ENCODE measurements at regions not wholly inside any gene's neighbourhood (a gene's known extent, or its start where the extent isn't known, plus 50 kb on each side); places are given as distances from the start of the nearest gene placed in this dataset.

DNA sequence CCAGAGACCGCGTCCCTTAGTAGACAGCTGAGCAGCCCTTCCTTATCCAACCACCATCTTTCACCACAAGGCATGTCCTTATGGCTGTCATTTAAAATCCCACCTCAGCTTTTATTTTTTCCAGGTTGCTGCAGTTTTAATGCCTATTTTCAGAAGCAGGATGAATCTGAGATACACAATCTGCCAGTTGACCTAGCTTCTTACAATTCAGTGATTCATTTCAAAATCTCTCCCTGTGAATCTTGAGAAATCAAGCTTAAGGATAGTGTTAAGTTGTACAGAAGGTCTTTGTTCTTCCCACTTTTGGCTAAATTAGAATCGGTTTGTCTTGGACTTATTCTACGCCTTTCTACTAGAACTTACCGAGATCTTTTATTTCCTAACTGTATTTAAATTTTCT is 522.3 kb upstream of the CFAP20DC start:
- no peak for TF ChIP-seq EP300 (IDR thresholded peaks at IDR 0.05)
- TF ChIP-seq, protein P1, sequence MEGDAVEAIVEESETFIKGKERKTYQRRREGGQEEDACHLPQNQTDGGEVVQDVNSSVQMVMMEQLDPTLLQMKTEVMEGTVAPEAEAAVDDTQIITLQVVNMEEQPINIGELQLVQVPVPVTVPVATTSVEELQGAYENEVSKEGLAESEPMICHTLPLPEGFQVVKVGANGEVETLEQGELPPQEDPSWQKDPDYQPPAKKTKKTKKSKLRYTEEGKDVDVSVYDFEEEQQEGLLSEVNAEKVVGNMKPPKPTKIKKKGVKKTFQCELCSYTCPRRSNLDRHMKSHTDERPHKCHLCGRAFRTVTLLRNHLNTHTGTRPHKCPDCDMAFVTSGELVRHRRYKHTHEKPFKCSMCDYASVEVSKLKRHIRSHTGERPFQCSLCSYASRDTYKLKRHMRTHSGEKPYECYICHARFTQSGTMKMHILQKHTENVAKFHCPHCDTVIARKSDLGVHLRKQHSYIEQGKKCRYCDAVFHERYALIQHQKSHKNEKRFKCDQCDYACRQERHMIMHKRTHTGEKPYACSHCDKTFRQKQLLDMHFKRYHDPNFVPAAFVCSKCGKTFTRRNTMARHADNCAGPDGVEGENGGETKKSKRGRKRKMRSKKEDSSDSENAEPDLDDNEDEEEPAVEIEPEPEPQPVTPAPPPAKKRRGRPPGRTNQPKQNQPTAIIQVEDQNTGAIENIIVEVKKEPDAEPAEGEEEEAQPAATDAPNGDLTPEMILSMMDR (IDR thresholded peaks at IDR 0.05): no peak
- no peak for TF ChIP-seq POLR2A (IDR thresholded peaks at IDR 0.05)
- no peak for TF ChIP-seq POLR2AphosphoS5 (IDR thresholded peaks at IDR 0.05)

DNA sequence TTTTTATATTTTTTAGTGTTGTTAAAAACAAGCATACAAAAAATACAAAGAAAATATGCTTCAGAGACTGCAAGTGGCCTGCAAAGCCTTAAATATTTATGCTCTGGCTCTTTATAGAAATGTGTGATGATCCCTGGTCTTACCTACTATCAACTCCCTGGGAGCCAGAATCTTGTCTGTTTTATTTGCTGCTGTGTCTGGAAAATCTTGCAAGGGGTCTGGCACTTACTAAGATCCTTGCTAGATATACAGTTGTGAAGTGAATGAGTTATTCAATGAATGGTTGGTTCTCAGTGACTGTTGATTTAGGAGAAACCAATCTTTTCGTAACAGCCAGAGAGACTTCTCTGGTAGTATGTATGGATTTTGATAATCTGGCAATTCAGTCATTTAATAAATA is 521.0 kb upstream of the CFAP20DC start:
- Histone ChIP-seq H3K27me3 (no peaks in the 10 kb centered on the region), H3K4me1 (peaks cover 0 to 25% (median 16%) of the 10 kb centered on the region in 4 donors), H3K9me3 (no peaks in the 10 kb centered on the region), H3K36me3 (no peaks in the 10 kb centered on the region), H3K27ac (no peak overlapping the region), H3K4me3 (no peak overlapping the region)
- TF ChIP-seq EP300 (IDR thresholded peaks at IDR 0.05) (no peak), POLR2AphosphoS5 (IDR thresholded peaks at IDR 0.05) (no peak), POLR2A (IDR thresholded peaks at IDR 0.05) (no peak)
- TF ChIP-seq, protein P1 (IDR thresholded peaks at IDR 0.05): no peak
- no peak for DNase-seq
- WGBS, 2 donors: 93 to 99% methylated on average over 1 of the region's 1 CpG
- intact Hi-C loops (cut with DNase I): loop anchor here (10.0 kb wide), 1 partner anchor 1814 kb away; no protein-coding TSS in a partner anchor

More for the DNA sequence above, 522.3 kb upstream of the CFAP20DC start:
- no peaks in the 10 kb centered on the region for H3K36me3 ChIP-seq
- no peak for DNase-seq
- H3K9me3 ChIP-seq: no peaks in the 10 kb centered on the region
- no peaks in the 10 kb centered on the region for H3K27me3 ChIP-seq
- no peak overlapping the region for H3K4me3 ChIP-seq
- WGBS, 2 donors: 96% methylated on average over 5 of the region's 5 CpGs
- H3K27ac ChIP-seq: no peak overlapping the region
- intact Hi-C loops (cut with DNase I): loop anchor here (10.0 kb wide), 1 partner anchor 1813 kb away; no protein-coding TSS in a partner anchor
- peaks cover 0 to 25% (median 16%) of the 10 kb centered on the region in 4 donors for H3K4me1 ChIP-seq

DNA sequence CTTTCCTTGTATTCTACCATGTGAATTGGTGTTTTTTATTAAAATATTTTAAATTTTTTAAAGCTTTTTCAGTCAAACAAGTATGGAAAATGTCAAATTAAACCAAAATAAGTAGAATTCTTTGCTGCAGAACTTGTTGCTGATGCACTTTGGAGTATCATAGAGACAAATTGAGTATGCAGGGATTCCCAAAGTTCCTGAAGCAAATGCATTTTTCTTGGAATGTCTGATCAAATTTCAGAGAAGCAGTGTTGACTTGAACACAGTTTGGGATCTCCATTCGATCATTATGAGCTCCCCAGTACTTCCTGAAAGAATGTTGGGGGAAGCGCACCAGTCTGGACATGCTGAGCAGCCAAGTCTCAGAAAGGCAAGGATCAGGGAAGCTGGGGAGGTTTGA is 517.8 kb upstream of the CFAP20DC start:
- no peak for DNase-seq
- TF ChIP-seq POLR2A (IDR thresholded peaks at IDR 0.05) (no peak), POLR2AphosphoS5 (IDR thresholded peaks at IDR 0.05) (no peak), EP300 (IDR thresholded peaks at IDR 0.05) (no peak)
- TF ChIP-seq, protein P1 (IDR thresholded peaks at IDR 0.05): no peak
- intact Hi-C loops (cut with DNase I): no loop called here
- Histone ChIP-seq H3K27ac (no peak overlapping the region), H3K9me3 (no peaks in the 10 kb centered on the region), H3K4me3 (no peak overlapping the region), H3K4me1 (peaks cover 0 to 8% (median 2%) of the 10 kb centered on the region in 4 donors), H3K36me3 (no peaks in the 10 kb centered on the region), H3K27me3 (no peaks in the 10 kb centered on the region)
- WGBS, 2 donors: 90 to 91% methylated on average over 2 of the region's 2 CpGs

DNA sequence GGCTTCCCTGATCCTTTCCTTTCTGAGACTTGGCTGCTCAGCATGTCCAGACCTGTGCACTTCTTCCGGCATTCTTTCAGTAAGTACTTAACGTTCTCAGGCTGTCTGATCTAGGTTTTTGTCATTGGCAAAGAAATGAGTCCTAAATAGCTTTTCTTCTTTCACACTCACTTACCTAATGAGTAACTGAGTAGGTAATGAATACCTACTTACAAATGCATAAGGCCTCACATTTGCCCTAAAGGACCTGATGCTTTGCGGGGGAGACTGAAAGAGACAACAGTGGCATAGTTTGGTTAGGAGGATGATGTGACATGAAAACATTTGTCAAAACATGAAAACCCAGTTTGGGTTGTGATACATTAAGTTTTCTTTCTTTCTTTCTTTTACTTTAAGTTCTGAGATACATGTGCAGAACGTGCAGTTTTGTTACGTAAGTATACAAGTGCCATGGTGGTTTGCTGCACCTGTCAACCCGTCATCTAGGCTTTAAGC is 516.7 kb upstream of the CFAP20DC start:
- intact Hi-C loops (cut with DNase I): no loop called here
- TF ChIP-seq POLR2AphosphoS5 (IDR thresholded peaks at IDR 0.05) (no peak), EP300 (IDR thresholded peaks at IDR 0.05) (no peak), POLR2A (IDR thresholded peaks at IDR 0.05) (no peak)
- TF ChIP-seq, protein P1 (IDR thresholded peaks at IDR 0.05): no peak
- Histone ChIP-seq H3K27ac (no peak overlapping the region), H3K9me3 (no peaks in the 10 kb centered on the region), H3K27me3 (no peaks in the 10 kb centered on the region), H3K36me3 (no peaks in the 10 kb centered on the region), H3K4me1 (peaks cover 0 to 8% (median 2%) of the 10 kb centered on the region in 4 donors), H3K4me3 (no peak overlapping the region)
- DNase-seq: no peak
- 84 to 87% methylated on average over 6 of the region's 6 CpGs for WGBS, 2 donors

DNA sequence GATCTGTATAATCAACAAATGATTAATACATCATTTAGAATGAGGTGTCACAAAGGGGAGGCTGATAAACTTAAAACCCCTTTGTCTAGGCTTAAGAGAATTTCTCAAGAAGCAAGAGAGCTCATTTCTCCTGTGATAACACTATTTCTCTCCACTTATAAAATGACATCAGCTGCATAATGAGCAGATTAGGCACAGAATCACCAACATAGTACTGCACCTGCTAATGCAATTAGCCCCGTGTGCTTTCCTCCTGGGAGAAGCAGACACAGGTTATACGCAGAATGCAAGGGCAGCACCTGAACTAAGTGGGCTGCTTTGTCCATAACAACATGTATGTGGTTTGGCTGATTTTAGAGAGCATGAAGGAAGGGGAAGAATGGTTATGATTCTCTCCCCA is 515.3 kb upstream of the CFAP20DC start:
- Histone ChIP-seq H3K36me3 (no peaks in the 10 kb centered on the region), H3K9me3 (no peaks in the 10 kb centered on the region), H3K4me1 (peaks cover 0 to 2% (median 0%) of the 10 kb centered on the region in 4 donors), H3K27me3 (no peaks in the 10 kb centered on the region), H3K27ac (no peak overlapping the region), H3K4me3 (no peak overlapping the region)
- DNase-seq: no peak
- TF ChIP-seq POLR2A (IDR thresholded peaks at IDR 0.05) (no peak), EP300 (IDR thresholded peaks at IDR 0.05) (no peak), POLR2AphosphoS5 (IDR thresholded peaks at IDR 0.05) (no peak)
- TF ChIP-seq, protein P1 (IDR thresholded peaks at IDR 0.05): no peak
- intact Hi-C loops (cut with DNase I): no loop called here
- 84 to 92% methylated on average over 2 of the region's 2 CpGs for WGBS, 2 donors

Measured in sigmoid colon (tissue), 6 donors.